ENCODE measurements at regions not wholly inside any gene's neighbourhood (a gene's known extent, or its start where the extent isn't known, plus 50 kb on each side); places are given as distances from the start of the nearest gene placed in this dataset.

DNA sequence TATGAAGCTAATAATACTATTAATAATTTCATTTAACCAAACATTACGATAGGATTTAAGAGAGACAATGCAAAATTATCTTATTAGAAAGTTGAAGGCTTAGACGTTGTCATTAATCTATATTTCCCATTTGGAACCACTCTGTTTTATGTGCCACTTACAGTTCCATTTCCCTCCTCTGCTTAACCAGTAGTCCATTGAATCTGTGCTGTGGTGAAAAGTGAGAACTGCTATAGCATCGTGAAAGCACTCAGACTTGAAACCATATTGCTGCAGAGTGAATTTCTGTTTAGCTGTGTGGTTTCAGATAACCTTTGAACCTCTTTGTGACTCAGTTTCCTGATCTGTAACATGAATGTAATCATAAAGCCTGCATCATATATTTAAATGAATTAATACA lies 2304.5 kb downstream of the MAT2B start:
- no peak for TF ChIP-seq POLR2A (IDR thresholded peaks at IDR 0.05)
- TF ChIP-seq, protein P1, sequence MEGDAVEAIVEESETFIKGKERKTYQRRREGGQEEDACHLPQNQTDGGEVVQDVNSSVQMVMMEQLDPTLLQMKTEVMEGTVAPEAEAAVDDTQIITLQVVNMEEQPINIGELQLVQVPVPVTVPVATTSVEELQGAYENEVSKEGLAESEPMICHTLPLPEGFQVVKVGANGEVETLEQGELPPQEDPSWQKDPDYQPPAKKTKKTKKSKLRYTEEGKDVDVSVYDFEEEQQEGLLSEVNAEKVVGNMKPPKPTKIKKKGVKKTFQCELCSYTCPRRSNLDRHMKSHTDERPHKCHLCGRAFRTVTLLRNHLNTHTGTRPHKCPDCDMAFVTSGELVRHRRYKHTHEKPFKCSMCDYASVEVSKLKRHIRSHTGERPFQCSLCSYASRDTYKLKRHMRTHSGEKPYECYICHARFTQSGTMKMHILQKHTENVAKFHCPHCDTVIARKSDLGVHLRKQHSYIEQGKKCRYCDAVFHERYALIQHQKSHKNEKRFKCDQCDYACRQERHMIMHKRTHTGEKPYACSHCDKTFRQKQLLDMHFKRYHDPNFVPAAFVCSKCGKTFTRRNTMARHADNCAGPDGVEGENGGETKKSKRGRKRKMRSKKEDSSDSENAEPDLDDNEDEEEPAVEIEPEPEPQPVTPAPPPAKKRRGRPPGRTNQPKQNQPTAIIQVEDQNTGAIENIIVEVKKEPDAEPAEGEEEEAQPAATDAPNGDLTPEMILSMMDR (IDR thresholded peaks at IDR 0.05), result no peak
